ENCODE measurements at regions not wholly inside any gene's neighbourhood (a gene's known extent, or its start where the extent isn't known, plus 50 kb on each side); places are given as distances from the start of the nearest gene placed in this dataset.

DNA sequence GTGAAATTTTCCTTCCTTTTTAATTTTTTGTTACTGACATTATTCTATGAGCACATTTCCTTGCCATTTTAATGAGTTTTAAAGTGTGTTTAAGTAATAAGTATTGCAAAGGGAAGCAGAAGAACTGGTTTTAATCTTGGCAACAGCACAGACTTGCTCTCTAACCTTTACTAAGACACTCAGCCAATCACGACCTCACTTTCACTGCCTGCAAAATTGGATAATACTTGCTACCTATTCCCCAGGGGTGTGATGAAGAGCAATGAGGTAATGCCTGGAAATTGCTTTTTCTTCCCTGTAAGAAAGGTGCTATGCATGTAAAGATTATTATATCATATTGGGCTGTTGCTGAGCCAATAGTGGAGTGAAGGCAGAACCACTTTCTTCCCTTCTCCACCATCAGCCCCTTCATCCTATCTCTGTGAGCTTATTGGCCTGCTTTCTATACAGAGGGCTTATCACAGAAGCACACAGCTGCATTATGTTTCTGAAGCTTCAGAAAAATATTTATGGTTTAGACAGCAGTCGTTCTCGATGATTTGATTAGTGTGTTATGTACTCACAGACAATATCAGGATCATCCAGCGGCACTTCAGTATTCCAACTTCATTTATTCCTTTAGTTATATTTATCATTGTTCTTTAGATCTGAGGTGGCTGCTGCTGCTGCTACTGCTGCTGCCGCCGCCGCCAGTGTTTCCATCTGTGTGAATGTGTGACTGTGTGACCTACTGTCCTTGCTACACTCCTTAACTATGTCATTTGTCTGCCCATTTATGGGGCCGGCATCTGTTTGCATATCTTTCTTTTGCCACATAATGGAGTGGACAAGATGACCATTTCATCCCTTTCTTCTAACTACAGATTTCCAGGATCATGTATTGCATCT lies 255.1 kb downstream of the C4orf33 start:
- no peak for DNase-seq

DNA sequence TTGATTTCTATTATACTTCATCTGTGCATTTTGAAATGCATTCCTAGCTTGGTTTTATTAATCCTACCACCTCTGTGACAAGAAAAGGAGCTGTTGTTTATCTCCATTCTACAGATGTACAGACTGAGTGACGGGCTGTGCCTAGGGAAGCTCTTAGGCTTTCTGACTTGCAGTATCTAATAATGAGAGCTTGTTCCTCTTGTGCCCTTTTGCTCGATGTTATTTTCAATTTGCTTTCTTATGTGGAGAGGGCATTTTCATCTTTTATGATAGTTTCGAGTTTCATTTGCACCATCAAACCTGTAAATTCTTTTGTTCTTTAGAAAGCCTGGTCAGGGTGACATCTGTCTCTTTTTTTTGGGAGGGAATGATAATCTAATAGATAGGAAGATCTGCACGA lies 256.5 kb downstream of the C4orf33 start:
- no peak for DNase-seq

DNA sequence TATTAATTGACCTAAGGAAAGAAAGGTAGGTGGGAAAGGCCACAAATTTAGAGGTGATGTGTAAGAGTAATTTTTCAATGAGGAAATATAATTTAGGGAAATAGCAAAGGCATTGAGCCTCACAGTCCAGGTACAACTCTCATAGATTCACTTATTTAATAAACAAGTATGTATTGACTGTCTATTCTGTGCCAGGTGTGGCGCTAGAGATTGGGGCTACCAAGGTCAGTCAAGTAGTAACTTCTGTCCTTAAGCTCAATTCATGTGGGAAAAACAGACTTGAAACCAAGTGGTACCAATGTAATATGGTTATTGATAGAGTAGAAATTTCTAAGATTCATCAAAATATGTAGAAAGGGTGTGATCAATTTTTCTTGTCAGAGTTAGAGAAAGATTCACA lies 257.5 kb downstream of the C4orf33 start:
- no peak for DNase-seq

GRCh38 chr4:129355031-129355430 lies 259.1 kb downstream of the C4orf33 start:
- no peak for DNase-seq

DNA sequence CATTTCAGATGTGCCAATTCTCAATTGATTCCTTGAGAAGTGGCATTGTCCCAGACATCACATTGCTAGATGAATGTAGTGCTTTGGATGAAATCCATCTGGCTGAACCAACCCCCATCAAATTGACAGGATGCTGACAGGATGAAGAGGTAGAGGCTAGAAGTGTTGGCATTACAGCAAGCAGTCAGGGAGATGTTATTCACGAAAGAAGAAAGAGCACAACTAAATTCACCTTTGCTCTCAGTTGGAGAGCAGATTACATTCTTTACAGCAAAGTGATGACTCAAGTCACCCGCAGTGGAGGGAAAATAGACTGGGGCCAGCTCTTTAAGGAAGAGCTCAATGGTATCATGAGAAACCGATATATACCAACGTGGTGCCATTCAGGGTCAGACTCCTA lies 259.6 kb downstream of the C4orf33 start:
- DNase-seq: no peak

DNA sequence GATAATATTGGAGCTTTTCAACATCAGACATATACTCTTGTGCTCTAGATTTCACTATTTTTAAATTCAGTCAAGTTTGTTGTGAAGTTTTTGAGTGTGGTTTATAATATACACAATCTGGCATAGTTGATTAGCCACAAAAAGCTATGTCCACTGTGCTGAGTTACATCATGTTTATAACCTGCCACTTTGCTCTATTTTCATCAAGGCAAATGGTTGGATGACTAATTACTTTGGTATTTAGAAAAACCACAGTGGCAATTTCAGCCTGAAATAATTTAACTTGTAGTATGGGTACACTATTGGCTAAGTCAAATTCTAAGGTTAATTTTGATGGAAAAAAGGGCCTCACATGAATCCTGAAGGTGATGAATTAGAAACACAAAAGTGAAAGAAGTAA lies 262.6 kb downstream of the C4orf33 start:
- no peak for DNase-seq

GRCh38 chr4:129359461-129359860 lies 263.5 kb downstream of the C4orf33 start:
- no peak for DNase-seq

DNA sequence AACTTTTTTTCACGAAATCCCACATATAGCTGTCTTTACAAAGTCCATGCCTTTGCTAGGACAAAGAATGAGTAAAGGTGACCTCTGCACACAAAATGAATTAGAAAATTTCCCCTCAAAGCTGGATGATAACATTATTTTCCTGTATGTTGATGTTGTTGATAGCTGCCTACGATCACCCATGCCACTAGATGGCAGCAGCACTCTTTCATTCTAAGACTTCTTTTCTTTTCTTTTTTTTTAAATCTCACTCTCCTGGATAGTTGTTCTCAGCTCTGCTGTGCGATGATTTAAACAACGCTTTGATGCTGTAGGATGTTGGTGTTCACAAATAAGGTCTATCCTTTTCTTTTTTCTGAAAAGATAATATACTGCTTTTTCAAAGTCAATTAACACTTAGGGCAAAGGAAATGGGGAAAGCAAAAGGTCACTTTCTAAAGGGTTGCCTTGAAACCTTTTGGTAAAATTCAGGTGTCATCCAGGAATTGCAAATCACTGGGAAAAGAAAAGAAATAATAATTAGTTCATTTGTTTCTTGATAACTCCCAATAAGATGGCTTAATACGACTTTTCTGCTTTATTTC lies 266.8 kb downstream of the C4orf33 start:
- peak; percentile 32 for DNase-seq

DNA sequence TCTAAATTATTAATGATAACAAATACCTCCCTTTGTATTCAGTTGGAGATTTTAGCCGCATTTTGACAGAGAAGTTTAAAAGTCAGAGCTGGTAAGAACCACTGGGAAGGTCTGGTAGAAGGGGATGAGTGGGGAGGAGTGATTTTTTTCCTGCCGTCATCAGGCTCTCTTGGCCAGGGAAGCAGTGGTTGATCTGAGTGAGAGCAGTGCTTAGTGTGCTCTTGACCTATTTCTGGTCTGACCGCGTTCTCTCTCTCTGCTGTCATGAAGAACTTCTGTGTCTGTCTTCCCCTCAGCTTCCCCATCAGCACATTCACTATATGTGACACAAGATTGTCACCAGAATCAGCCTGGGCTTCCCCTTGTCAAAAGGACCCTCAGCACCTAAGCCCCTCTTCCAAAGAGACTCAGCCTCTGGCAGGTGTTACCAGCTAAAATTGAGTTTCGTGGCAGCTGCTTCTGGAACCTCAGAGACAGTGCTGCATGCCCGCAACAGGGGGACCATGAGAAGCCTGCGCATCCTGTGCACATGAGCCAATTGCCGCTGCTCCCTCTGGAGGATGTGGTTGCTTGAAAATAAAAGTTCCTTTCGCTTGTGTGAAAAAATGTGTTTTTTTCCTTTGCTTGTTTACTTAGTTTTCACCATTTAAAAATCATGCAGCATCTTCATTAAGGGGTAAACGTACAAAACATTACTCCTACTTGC lies 268.9 kb downstream of the C4orf33 start:
- DNase-seq: no peak

GRCh38 chr4:129369361-129370010 lies 273.5 kb downstream of the C4orf33 start:
- no peak for DNase-seq

DNA sequence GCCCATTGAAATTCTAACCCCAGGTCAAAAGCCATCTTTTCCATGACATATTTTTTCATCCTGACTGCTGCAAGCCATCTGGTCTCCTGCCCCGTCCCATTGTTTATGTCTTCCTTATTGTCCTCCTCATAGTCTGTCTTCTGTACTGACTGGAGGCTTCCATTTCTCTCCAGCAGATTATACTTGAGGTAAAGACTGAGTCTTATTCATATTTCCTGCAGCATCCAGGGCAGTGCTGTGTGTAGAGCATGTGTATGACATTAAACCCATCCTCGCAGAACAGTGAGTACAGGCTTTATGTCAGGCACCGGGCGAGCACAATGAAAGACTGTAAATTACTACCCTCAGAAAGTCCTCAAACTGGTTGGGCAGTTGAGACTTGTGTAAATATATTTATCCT lies 275.1 kb downstream of the C4orf33 start:
- no peak for DNase-seq

DNA sequence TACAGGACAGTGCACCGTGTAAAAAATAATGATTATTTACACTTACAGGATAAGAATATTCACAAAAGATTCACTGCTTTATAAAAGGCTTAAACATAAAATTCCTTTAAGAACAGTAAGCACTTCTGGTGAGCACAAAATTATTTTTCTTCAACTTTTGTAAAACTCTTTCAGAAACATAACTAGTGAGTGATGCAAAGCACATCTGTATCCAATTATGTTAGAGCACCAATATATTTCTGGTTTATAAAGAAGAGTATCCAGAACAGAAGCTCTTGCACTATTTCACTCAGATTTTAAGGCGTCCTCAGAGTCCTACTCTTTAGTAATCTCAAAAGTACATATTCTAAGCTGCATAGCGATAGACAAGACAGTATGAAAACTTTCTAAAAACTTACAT lies 276.0 kb downstream of the C4orf33 start:
- DNase-seq: no peak

- no peak for DNase-seq
Observed at GRCh38 chr4:129377131-129377845, 281.3 kb downstream of the C4orf33 start.

DNA sequence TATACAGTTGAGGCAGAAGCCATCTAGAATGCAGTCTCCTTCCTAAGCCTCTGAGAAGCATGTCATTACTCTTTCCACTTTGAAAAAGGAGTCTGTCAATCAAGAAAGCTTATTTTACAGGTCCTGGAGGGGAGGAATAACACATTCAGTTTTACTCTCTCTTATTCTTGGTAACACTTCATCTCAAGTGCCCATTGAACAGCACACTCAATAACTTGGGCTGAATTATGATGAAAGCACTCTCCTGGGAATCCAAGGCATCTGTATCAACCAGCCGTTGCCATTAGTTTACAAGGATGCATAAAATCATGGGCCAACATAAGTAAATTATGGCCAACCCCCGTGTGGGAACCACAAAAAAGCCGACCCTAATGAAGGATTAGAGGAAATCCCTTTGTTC lies 282.4 kb downstream of the C4orf33 start:
- no peak for DNase-seq

- no peak for DNase-seq
Observed at GRCh38 chr4:129379429-129379828, 283.5 kb downstream of the C4orf33 start.

- DNase-seq: no peak
Observed at GRCh38 chr4:129384974-129385373, 289.0 kb downstream of the C4orf33 start.

GRCh38 chr4:129387666-129388065 lies 291.7 kb downstream of the C4orf33 start:
- no peak for DNase-seq

GRCh38 chr4:129393976-129394375 lies 298.0 kb downstream of the C4orf33 start:
- no peak for DNase-seq

DNA sequence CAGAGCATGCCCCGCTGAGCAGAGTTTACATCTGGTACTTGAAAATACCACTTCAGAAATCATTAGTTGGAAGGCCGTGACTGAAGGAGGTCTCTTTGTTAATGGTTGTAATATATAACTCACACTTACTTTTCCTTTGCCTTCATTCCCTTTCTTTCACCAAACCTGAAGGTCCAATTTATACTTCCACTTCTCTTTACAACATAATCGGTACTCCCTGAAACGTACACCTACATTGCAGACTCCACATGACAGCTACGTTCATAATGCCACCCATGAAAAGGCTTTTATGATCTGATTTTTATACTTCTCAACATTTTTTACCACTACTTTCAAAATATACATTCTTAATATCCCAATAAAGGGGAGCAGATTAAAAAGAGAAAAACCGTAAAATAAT lies 298.7 kb downstream of the C4orf33 start:
- DNase-seq: no peak

GRCh38 chr4:129403848-129404247 lies 307.9 kb downstream of the C4orf33 start:
- DNase-seq: no peak

GRCh38 chr4:129410115-129410514 lies 314.2 kb downstream of the C4orf33 start:
- no peak for DNase-seq

GRCh38 chr4:129415004-129415403 lies 319.1 kb downstream of the C4orf33 start:
- no peak for DNase-seq

- no peak for DNase-seq
Observed at GRCh38 chr4:129420637-129421036, 324.7 kb downstream of the C4orf33 start.
